Smooth muscle cell (in vitro differentiated cells): ENCODE measurements at regions not wholly inside any gene's neighbourhood (a gene's known extent, or its start where the extent isn't known, plus 50 kb on each side); places are given as distances from the start of the nearest gene placed in this dataset.

ENCODE experiments used
- DNase-seq: peaks from one replicate; lab custom pipeline; 2025; ENCODE audit not compliant: unreplicated experiment; lab: John Stamatoyannopoulos, UW
- H2AFZ ChIP-seq: fragments of 200-600 bp; sonication (generic); 2 replicates; pipeline ENCODE4 v1.6.0; 2016; ENCODE audit warnings: antibody characterized with exemption, low read depth, mild to moderate bottlenecking
- H3F3A ChIP-seq: fragments of 200-600 bp; sonication (generic); 2 replicates; pipeline ENCODE4 v1.6.0; 2017; ENCODE audit warnings: antibody characterized with exemption, low read depth
- H3K27ac ChIP-seq: fragments of 200-600 bp; sonication (generic); 2 replicates; pipeline ENCODE4 v1.5.1; 2016; ENCODE audit warnings: low read depth, mild to moderate bottlenecking
- H3K27me3 ChIP-seq: fragments of 200-600 bp; sonication (generic); 2 replicates; pipeline ENCODE4 v1.6.1; 2016; ENCODE audit warnings: low read depth, mild to moderate bottlenecking
- H3K36me3 ChIP-seq: fragments of 200-600 bp; sonication (generic); 2 replicates; pipeline ENCODE4 v1.5.1; 2016; ENCODE audit warnings: low read depth
- H3K4me1 ChIP-seq: fragments of 200-600 bp; sonication (generic); 2 replicates; pipeline ENCODE4 v1.5.1; 2016; ENCODE audit warnings: low read depth
- H3K4me2 ChIP-seq: fragments of 200-600 bp; sonication (generic); 2 replicates; pipeline ENCODE4 v1.6.0; 2016; ENCODE audit warnings: mild to moderate bottlenecking
- H3K4me3 ChIP-seq: fragments of 200-600 bp; sonication (generic); 2 replicates; pipeline ENCODE4 v1.5.1; 2016; ENCODE audit warnings: mild to moderate bottlenecking
- H3K79me2 ChIP-seq: fragments of 200-600 bp; sonication (generic); 2 replicates; pipeline ENCODE4 v1.6.0; 2016; ENCODE audit warnings: low read depth, mild to moderate bottlenecking
- H3K9ac ChIP-seq: fragments of 200-600 bp; sonication (generic); 2 replicates; pipeline ENCODE4 v1.6.0; 2016; ENCODE audit warnings: low read depth
- H3K9me3 ChIP-seq: fragments of 200-600 bp; sonication (generic); replicated peaks from 2 replicates; pipeline ENCODE4 v1.5.1; 2016; ENCODE audit warnings: low read depth
- H4K20me1 ChIP-seq: fragments of 200-600 bp; sonication (generic); 2 replicates; pipeline ENCODE4 v1.6.0; 2016; ENCODE audit warnings: low read depth
- WGBS: methylation state at CpG from one replicate; pipeline ENCODE4 v1.1.7; 2016; ENCODE audit warnings: low lambda C conversion rate; 5-methylcytosine and 5-hydroxymethylcytosine counted together
- TF ChIP-seq, protein P1 (sequence below): fragments of 200-600 bp; sonication (generic); IDR thresholded peaks from 2 replicates; pipeline ENCODE4 v1.5.1; 2017; ENCODE audit warnings: borderline replicate concordance, mild to moderate bottlenecking, antibody characterized with exemption; ENCODE audit not compliant: insufficient read depth, poor library complexity, severe bottlenecking

GRCh38 chr2:105460048-105460732 lies 61.3 kb upstream of the FHL2 start:
- no peak overlapping the region for H3K27ac ChIP-seq
- no peaks in the 10 kb centered on the region for H3K36me3 ChIP-seq
- DNase-seq = no peak
- no peaks in the 10 kb centered on the region for H4K20me1 ChIP-seq
- no peaks in the 10 kb centered on the region for H3K79me2 ChIP-seq
- H2AFZ ChIP-seq = no peak overlapping the region
- no peaks in the 10 kb centered on the region for H3K9me3 ChIP-seq
- H3K4me1 ChIP-seq = peaks cover 3% of the 10 kb centered on the region
- 73% methylated on average over 6 of the region's 6 CpGs for WGBS
- TF ChIP-seq, protein P1, sequence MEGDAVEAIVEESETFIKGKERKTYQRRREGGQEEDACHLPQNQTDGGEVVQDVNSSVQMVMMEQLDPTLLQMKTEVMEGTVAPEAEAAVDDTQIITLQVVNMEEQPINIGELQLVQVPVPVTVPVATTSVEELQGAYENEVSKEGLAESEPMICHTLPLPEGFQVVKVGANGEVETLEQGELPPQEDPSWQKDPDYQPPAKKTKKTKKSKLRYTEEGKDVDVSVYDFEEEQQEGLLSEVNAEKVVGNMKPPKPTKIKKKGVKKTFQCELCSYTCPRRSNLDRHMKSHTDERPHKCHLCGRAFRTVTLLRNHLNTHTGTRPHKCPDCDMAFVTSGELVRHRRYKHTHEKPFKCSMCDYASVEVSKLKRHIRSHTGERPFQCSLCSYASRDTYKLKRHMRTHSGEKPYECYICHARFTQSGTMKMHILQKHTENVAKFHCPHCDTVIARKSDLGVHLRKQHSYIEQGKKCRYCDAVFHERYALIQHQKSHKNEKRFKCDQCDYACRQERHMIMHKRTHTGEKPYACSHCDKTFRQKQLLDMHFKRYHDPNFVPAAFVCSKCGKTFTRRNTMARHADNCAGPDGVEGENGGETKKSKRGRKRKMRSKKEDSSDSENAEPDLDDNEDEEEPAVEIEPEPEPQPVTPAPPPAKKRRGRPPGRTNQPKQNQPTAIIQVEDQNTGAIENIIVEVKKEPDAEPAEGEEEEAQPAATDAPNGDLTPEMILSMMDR = no peak
- H3K27me3 ChIP-seq = no peaks in the 10 kb centered on the region
- H3K4me2 ChIP-seq = no peak overlapping the region
- H3K9ac ChIP-seq = no peak overlapping the region
- no peak overlapping the region for H3K4me3 ChIP-seq
- H3F3A ChIP-seq = no peaks in the 10 kb centered on the region

GRCh38 chr2:105458076-105458475 lies 59.2 kb upstream of the FHL2 start:
- no peaks in the 10 kb centered on the region for H4K20me1 ChIP-seq
- no peak overlapping the region for H2AFZ ChIP-seq
- no peak overlapping the region for H3K27ac ChIP-seq
- no peaks in the 10 kb centered on the region for H3K9me3 ChIP-seq
- H3K4me1 ChIP-seq = peaks cover 7% of the 10 kb centered on the region
- TF ChIP-seq, protein P1 = no peak
- no peak overlapping the region for H3K4me2 ChIP-seq
- no peaks in the 10 kb centered on the region for H3K36me3 ChIP-seq
- H3K4me3 ChIP-seq = no peak overlapping the region
- 84% methylated on average over 6 of the region's 6 CpGs for WGBS
- H3F3A ChIP-seq = no peaks in the 10 kb centered on the region
- DNase-seq = no peak
- H3K9ac ChIP-seq = no peak overlapping the region
- no peaks in the 10 kb centered on the region for H3K27me3 ChIP-seq
- H3K79me2 ChIP-seq = no peaks in the 10 kb centered on the region

DNA sequence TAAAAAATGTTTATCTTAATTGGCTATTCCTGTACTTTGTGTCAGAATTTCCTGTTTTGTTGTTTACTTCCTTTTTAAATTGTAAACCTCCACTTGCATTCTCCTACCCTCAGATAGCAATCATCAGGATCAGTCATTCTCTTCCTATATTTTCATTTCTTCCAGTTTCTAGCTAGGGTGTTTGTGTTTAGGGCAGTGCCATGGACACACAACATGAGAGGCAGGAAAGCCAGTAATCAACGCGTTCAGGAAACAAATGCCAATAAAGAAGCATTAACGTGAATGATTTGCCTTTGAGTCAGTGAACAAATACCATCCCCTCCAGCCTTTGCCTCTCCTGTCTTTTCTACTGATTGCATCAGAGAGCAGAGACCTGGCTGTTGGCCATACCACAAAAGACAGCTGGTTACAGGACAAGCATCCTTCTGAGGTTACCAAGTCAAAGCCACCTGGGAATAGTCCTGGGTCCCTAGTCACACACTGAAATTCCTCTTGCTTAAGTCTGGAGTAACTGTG lies 56.7 kb upstream of the FHL2 start:
- Histone ChIP-seq H3K4me3 (no peak overlapping the region), H4K20me1 (no peaks in the 10 kb centered on the region), H3K36me3 (no peaks in the 10 kb centered on the region), H3K9ac (peak overlapping the region; percentile 78), H3K4me2 (peak overlapping the region; percentile 49), H3K27ac (peak overlapping the region; percentile 93), H3K4me1 (peaks cover 7% of the 10 kb centered on the region), H3F3A (no peaks in the 10 kb centered on the region), H3K27me3 (no peaks in the 10 kb centered on the region), H2AFZ (no peak overlapping the region), H3K79me2 (no peaks in the 10 kb centered on the region), H3K9me3 (no peaks in the 10 kb centered on the region)
- no peak for DNase-seq
- WGBS = 19% methylated on average over 3 of the region's 3 CpGs
- TF ChIP-seq, protein P1 = no peak

DNA sequence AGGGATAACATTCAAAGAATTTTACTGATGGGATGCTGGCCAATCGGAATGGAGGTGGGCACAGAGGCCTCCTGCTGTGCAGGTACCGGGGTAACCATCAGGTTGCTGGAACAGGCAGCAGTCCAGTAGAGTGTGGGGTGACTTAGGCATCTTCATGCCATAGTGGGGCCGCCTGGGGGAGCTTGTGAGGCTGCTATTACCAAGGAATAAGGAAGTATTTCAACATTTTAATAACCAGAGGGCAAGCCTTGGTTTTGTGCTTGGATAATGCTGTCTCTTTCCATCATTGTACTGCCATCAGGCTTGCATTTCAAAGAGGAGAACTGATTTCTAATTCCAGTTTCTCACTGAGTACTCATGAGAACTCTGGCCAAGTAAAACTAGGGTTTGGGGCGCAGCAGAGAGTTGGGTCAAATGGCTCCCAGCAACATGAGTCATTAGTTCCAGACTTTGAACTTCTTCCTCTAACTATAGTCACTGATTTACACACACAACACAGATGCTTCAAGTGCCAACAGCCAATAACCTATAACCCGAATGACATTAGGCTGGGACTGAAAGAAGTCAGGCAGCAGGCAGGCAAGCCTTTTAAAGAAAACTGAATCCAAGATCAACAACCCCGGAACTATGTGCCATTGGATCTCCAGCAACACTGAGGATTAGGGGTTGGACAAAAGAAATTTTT lies 56.1 kb upstream of the FHL2 start:
- Histone ChIP-seq H3K4me3 (no peak overlapping the region), H3K4me2 (peak overlapping the region; percentile 49), H2AFZ (peak overlapping the region; percentile 52), H3K4me1 (peaks cover 7% of the 10 kb centered on the region), H3K9ac (peak overlapping the region; percentile 78), H3K79me2 (no peaks in the 10 kb centered on the region), H3K27ac (peak overlapping the region; percentile 93), H4K20me1 (no peaks in the 10 kb centered on the region), H3K27me3 (no peaks in the 10 kb centered on the region), H3F3A (no peaks in the 10 kb centered on the region), H3K36me3 (no peaks in the 10 kb centered on the region), H3K9me3 (no peaks in the 10 kb centered on the region)
- no peak for DNase-seq
- TF ChIP-seq, protein P1 = peak; percentile 31
- 63% methylated on average over 6 of the region's 6 CpGs for WGBS
